ENCODE measurements at regions not wholly inside any gene's neighbourhood (a gene's known extent, or its start where the extent isn't known, plus 50 kb on each side); places are given as distances from the start of the nearest gene placed in this dataset.

DNA sequence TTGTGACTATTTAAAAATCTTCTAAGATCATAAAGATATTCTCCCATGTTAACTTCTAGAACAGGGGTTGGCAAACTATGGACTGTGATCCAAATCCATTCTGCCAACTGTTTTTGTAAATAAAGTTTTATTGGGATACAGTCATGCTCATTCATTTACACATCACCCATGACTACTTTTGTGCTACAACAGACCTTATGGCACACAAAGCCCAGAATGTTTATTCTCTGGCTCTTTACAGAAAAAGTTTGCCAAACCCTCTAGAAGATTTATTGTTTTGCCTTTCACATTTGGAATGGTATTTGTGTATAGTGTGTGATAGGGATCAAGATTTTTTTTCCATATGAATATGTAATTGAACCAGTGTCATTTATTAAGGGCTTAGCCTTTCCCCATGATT lies 341.7 kb downstream of the CD83 start:
- H4K5ac ChIP-seq (ENCODE audit: insufficient read length, low read depth, low read length) = no peak overlapping the region
- Mint-ChIP-seq H3K27ac (no peak overlapping the region), H3K4me3 (no peak overlapping the region), H3K27me3 (ENCODE audit: low read depth) (no peaks in the 10 kb centered on the region; the same call in 1 of the 2 replicates), H3K4me1 (peaks cover 11 to 16% of the 10 kb centered on the region in 2 experiments), H3K9me3 (peaks cover 4 to 10% of the 10 kb centered on the region in 2 experiments; a peak in 4 of 5 replicates), H3K36me3 (ENCODE audit: insufficient read depth in 1 of 3, low read depth in 3 of 3) (peaks cover 5 to 12% (median 6%) of the 10 kb centered on the region in 3 experiments)
- no peak overlapping the region for H3K4me2 ChIP-seq (ENCODE audit: insufficient read depth, insufficient read length, low read length)
- no peak overlapping the region for H2AK5ac ChIP-seq (ENCODE audit: insufficient read length, low read length)
- H2AFZ ChIP-seq (ENCODE audit: low read length) = no peak overlapping the region
- H3K14ac ChIP-seq (ENCODE audit: insufficient read depth, low read length) = no peak overlapping the region
- TF ChIP-seq CTCF (conservative IDR thresholded peaks at IDR 0.05) = no peak
- H3K27me3 ChIP-seq (ENCODE audit: insufficient read depth, low read length) = no peaks in the 10 kb centered on the region
- no peak overlapping the region for H3K18ac ChIP-seq (ENCODE audit: insufficient read length, low read depth, low read length)
- no peak overlapping the region for H2BK120ac ChIP-seq (ENCODE audit: low read depth, low read length, poor library complexity, severe bottlenecking)
- H3K4ac ChIP-seq (ENCODE audit: low read depth, low read length) = no peak overlapping the region
- DNase-seq = no peak
- H3K4me1 ChIP-seq (ENCODE audit: insufficient read depth, low read length) = no peaks in the 10 kb centered on the region
- H3T11ph ChIP-seq (ENCODE audit: low read length) = no peak overlapping the region
- H2BK15ac ChIP-seq (ENCODE audit: low read depth, low read length) = no peak overlapping the region
- H3K56ac ChIP-seq (ENCODE audit: insufficient read length, low read depth, low read length) = no peak overlapping the region
- no peaks in the 10 kb centered on the region for H3K79me1 ChIP-seq (ENCODE audit: insufficient read depth, low read depth, low read length, poor library complexity, severe bottlenecking)
- H4K91ac ChIP-seq (ENCODE audit: insufficient read length, low read depth, low read length) = no peak overlapping the region
- H4K20me1 ChIP-seq (ENCODE audit: control insufficient read depth, insufficient read depth, insufficient read length) = no peaks in the 10 kb centered on the region
- H3K79me2 ChIP-seq (ENCODE audit: insufficient read depth, low read length) = no peaks in the 10 kb centered on the region
- no peak overlapping the region for H3K23ac ChIP-seq (ENCODE audit: insufficient read length, low read depth, low read length)
- H3K9me3 ChIP-seq (ENCODE audit: control insufficient read depth, low read depth, low read length) = no peaks in the 10 kb centered on the region
- no peak overlapping the region for H2BK20ac ChIP-seq (ENCODE audit: low read depth, low read length, poor library complexity, severe bottlenecking)
- no peak overlapping the region for H2BK12ac ChIP-seq (ENCODE audit: insufficient read length, low read depth, low read length)
- H3K9ac ChIP-seq (ENCODE audit: extremely low read depth, insufficient read length, low read length) = no peak overlapping the region
- no peak overlapping the region for H3K27ac ChIP-seq (ENCODE audit: insufficient read length, low read depth, low read length)
- no peaks in the 10 kb centered on the region for H3K23me2 ChIP-seq (ENCODE audit: insufficient read length, low read depth, low read length, poor library complexity, severe bottlenecking)
- no peak overlapping the region for H4K8ac ChIP-seq (replicated peaks; ENCODE audit: insufficient read length, low read depth, low read length)
- no peak overlapping the region for H2BK5ac ChIP-seq (ENCODE audit: insufficient read length, low read length)
